SU-DHL-6 (cell line): ENCODE measurements at regions not wholly inside any gene's neighbourhood (a gene's known extent, or its start where the extent isn't known, plus 50 kb on each side); places are given as distances from the start of the nearest gene placed in this dataset.

Experiments used
- H2AFZ ChIP-seq: fragments of 200-600 bp; sonication (generic); 2 replicates; pipeline ENCODE4 v1.6.1; 2014; ENCODE audit warnings: low read depth, mild to moderate bottlenecking, moderate library complexity, mixed read lengths, antibody characterized with exemption, low read length; ENCODE audit not compliant: severe bottlenecking
- H3F3A ChIP-seq: fragments of 200-600 bp; shearing (Covaris generic); 2 replicates; pipeline ENCODE4 v1.6.0; 2016; ENCODE audit warnings: antibody characterized with exemption, mild to moderate bottlenecking; ENCODE audit not compliant: insufficient read depth
- H3K27ac ChIP-seq: fragments of 200-600 bp; sonication (generic); 2 replicates; pipeline ENCODE4 v1.5.1; 2016; ENCODE audit warnings: low read depth, mild to moderate bottlenecking, low read length, moderate library complexity, mixed read lengths
- H3K27me3 ChIP-seq: fragments of 200-600 bp; sonication (generic), shearing (Covaris generic); 2 replicates; pipeline ENCODE4 v1.6.0; 2014; ENCODE audit warnings: mild to moderate bottlenecking, low read length
- H3K36me3 ChIP-seq: fragments of 200-600 bp; sonication (generic); 2 replicates; pipeline ENCODE4 v1.6.1; 2014; ENCODE audit warnings: mild to moderate bottlenecking, low read length, mixed read lengths
- H3K4me2 ChIP-seq: fragments of 300-600, 200-600 bp; shearing (Covaris generic), sonication (generic); 2 replicates; pipeline ENCODE4 v1.6.0; 2014; ENCODE audit warnings: low read length, low read depth, mild to moderate bottlenecking; ENCODE audit not compliant: poor library complexity, severe bottlenecking
- H3K4me3 ChIP-seq: fragments of 200-600 bp; sonication (generic); 2 replicates; pipeline ENCODE4 v1.5.1; 2014; ENCODE audit warnings: antibody characterized with exemption, low read length, mild to moderate bottlenecking, mixed read lengths; ENCODE audit not compliant: insufficient read depth, poor library complexity, severe bottlenecking
- H3K79me2 ChIP-seq: fragments of 200-600 bp; sonication (generic); 2 replicates; pipeline ENCODE4 v1.6.1; 2014; ENCODE audit warnings: mild to moderate bottlenecking, low read length, moderate library complexity; ENCODE audit not compliant: insufficient read depth
- H3K9ac ChIP-seq: fragments of 200-600 bp; sonication (generic); 2 replicates; pipeline ENCODE4 v1.7.0; 2014; ENCODE audit warnings: mild to moderate bottlenecking, low read length
- H3K9me2 ChIP-seq: fragments of 200-600 bp; sonication (generic); replicated peaks from 2 replicates; pipeline ENCODE4 v1.6.1; 2014; ENCODE audit warnings: low read length; ENCODE audit not compliant: insufficient read depth
- H3K9me3 ChIP-seq: fragments of 200-600 bp; sonication (generic); 2 replicates; pipeline ENCODE4 v1.6.1; 2014; ENCODE audit warnings: low read length, mixed read lengths; ENCODE audit not compliant: insufficient read depth
- H4K20me1 ChIP-seq: fragments of 200-600 bp; sonication (generic); 2 replicates; pipeline ENCODE4 v1.6.1; 2014; ENCODE audit warnings: low read depth, mild to moderate bottlenecking, antibody characterized with exemption, low read length, moderate library complexity, mixed read lengths
- EZH2phosphoT487 ChIP-seq: fragments of 200-600 bp; sonication (generic), shearing (Covaris generic); conservative IDR thresholded peaks from 2 replicates; pipeline ENCODE4 v1.6.1; 2018; ENCODE audit warnings: mild to moderate bottlenecking, antibody characterized with exemption, low read length, moderate library complexity, mixed read lengths
- TF ChIP-seq, protein P1 (sequence below): fragments of 200-600 bp; sonication (generic); IDR thresholded peaks from one replicate; pipeline ENCODE4 v1.5.1; 2017; ENCODE audit warnings: antibody characterized with exemption, mild to moderate bottlenecking, low read length, moderate library complexity; ENCODE audit not compliant: insufficient read depth, poor library complexity, severe bottlenecking

GRCh38 chr5:152293189-152293588 is 111.9 kb downstream of the NMUR2 start:
- Histone ChIP-seq H3K9me3 (no peaks in the 10 kb centered on the region), H3K9ac (no peak overlapping the region), H3F3A (no peaks in the 10 kb centered on the region), H4K20me1 (no peaks in the 10 kb centered on the region), H3K79me2 (no peaks in the 10 kb centered on the region), H3K4me3 (no peak overlapping the region), H2AFZ (no peak overlapping the region), H3K27ac (no peak overlapping the region), H3K4me2 (no peak overlapping the region), H3K36me3 (no peaks in the 10 kb centered on the region), H3K27me3 (no peaks in the 10 kb centered on the region), H3K9me2 (no peaks in the 10 kb centered on the region)
- TF ChIP-seq, protein P1, sequence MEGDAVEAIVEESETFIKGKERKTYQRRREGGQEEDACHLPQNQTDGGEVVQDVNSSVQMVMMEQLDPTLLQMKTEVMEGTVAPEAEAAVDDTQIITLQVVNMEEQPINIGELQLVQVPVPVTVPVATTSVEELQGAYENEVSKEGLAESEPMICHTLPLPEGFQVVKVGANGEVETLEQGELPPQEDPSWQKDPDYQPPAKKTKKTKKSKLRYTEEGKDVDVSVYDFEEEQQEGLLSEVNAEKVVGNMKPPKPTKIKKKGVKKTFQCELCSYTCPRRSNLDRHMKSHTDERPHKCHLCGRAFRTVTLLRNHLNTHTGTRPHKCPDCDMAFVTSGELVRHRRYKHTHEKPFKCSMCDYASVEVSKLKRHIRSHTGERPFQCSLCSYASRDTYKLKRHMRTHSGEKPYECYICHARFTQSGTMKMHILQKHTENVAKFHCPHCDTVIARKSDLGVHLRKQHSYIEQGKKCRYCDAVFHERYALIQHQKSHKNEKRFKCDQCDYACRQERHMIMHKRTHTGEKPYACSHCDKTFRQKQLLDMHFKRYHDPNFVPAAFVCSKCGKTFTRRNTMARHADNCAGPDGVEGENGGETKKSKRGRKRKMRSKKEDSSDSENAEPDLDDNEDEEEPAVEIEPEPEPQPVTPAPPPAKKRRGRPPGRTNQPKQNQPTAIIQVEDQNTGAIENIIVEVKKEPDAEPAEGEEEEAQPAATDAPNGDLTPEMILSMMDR: no peak
- no peak for TF ChIP-seq EZH2phosphoT487

DNA sequence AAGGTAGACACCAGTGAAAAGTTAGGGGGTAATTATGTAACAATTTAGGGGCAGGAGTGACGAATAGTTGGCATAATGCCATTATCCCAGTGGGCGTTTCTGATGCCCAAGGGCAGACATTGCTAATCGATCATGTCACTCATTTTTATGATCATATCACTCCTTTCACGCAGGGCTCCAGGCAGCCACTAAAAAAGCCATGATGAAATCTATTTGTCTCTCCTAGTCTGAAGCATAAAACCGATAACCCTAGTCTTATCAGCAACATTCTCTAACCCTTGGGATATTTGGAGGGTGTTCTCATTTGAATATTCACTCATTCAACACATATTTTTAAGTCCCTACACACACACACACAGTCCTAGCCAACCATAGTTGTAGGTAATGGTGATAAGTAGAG is 114.9 kb downstream of the NMUR2 start:
- H3K79me2 ChIP-seq: no peaks in the 10 kb centered on the region
- H3K36me3 ChIP-seq: no peaks in the 10 kb centered on the region
- no peak for TF ChIP-seq EZH2phosphoT487
- TF ChIP-seq, protein P1: no peak
- no peaks in the 10 kb centered on the region for H4K20me1 ChIP-seq
- no peak overlapping the region for H3K4me2 ChIP-seq
- H3K9ac ChIP-seq: no peak overlapping the region
- no peaks in the 10 kb centered on the region for H3K27me3 ChIP-seq
- no peaks in the 10 kb centered on the region for H3K9me2 ChIP-seq
- no peak overlapping the region for H3K27ac ChIP-seq
- H3F3A ChIP-seq: no peaks in the 10 kb centered on the region
- H2AFZ ChIP-seq: no peak overlapping the region
- H3K9me3 ChIP-seq: no peaks in the 10 kb centered on the region
- no peak overlapping the region for H3K4me3 ChIP-seq

DNA sequence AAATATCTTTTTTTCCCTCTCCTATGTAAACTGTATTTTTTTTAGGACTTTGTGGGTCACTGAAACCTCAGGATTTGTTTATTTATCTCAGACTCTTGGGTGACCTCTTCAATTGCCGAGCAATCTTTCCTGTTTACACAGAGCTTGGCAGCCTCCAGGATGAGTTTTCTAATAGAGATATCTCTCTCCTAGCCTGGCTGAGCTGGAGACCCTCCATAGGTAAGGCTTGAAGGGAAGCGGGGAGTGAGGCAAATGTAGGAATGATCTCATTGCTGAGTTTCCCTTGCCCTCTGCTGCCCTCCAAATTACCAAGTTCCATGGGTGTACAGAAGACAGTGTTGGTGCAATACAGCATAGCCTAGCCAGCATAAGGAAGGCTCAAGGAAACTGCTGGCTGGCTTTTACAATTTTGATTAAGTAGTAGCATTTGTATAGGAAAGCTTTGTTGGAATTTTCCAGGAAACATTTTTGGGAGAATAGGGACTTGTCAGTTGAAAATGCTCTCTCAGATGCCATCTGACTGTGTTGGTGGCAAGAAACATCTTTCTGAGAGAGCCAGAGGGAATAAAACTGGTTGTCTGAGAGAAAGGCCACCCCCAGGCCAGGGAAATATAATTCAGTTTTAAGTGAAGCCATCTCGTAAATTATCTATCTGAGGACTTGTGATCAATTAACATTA is 116.0 kb downstream of the NMUR2 start:
- no peak overlapping the region for H3K9ac ChIP-seq
- TF ChIP-seq EZH2phosphoT487: no peak
- TF ChIP-seq, protein P1: no peak
- no peaks in the 10 kb centered on the region for H4K20me1 ChIP-seq
- no peak overlapping the region for H2AFZ ChIP-seq
- no peaks in the 10 kb centered on the region for H3F3A ChIP-seq
- H3K9me2 ChIP-seq: no peaks in the 10 kb centered on the region
- no peak overlapping the region for H3K27ac ChIP-seq
- H3K4me2 ChIP-seq: no peak overlapping the region
- H3K4me3 ChIP-seq: no peak overlapping the region
- H3K36me3 ChIP-seq: no peaks in the 10 kb centered on the region
- no peaks in the 10 kb centered on the region for H3K27me3 ChIP-seq
- H3K79me2 ChIP-seq: no peaks in the 10 kb centered on the region
- no peaks in the 10 kb centered on the region for H3K9me3 ChIP-seq

- Histone ChIP-seq H3K4me2 (no peak overlapping the region), H3K36me3 (no peaks in the 10 kb centered on the region), H3K4me3 (no peak overlapping the region), H3K27ac (no peak overlapping the region), H2AFZ (no peak overlapping the region), H3K9me3 (no peaks in the 10 kb centered on the region), H3K79me2 (no peaks in the 10 kb centered on the region), H4K20me1 (no peaks in the 10 kb centered on the region), H3K27me3 (no peaks in the 10 kb centered on the region), H3K9ac (no peak overlapping the region), H3K9me2 (no peaks in the 10 kb centered on the region), H3F3A (no peaks in the 10 kb centered on the region)
- TF ChIP-seq EZH2phosphoT487: no peak
- TF ChIP-seq, protein P1: no peak
Observed at GRCh38 chr5:152288499-152288898, 116.6 kb downstream of the NMUR2 start.
